IMR-90 (cell line): ENCODE measurements at regions not wholly inside any gene's neighbourhood (a gene's known extent, or its start where the extent isn't known, plus 50 kb on each side); places are given as distances from the start of the nearest gene placed in this dataset.
A peak's percentile ranks its signal among the peaks of the same experiment; 100 is the strongest.

Experiments
- ATAC-seq: fragments of 200-7000 bp; cut with Tn5 transposase; 2 replicates; pipeline ENCODE4 v1.9.1; 2020; ENCODE audit warnings: low read depth, mild to moderate bottlenecking, moderate library complexity
- BruUV-seq: library from RNA; stranded (reverse); fragments of 400-500 nt; replicated peaks from 2 replicates; lab custom pipeline; 2021; lab: Mats Ljungman, UMichigan
- CTCF ChIA-PET: fragments of 300-600 bp; formaldehyde crosslinking; extraction: SDS; loops from one replicate; lab custom pipeline; 2021; ENCODE audit warnings: antibody characterized with exemption; lab: Yijun Ruan, JAX
- POLR2A ChIA-PET: fragments of 300-600 bp; sonication (Branson Sonifier 250); formaldehyde crosslinking; loops from one replicate; lab custom pipeline; 2022; ENCODE audit warnings: antibody characterized with exemption; ENCODE audit not compliant: unreplicated experiment; lab: Charles Lee
- DNase-seq: peaks from one replicate; pipeline ENCODE4 v3.0.0; 2013
- H2AFZ ChIP-seq: replicated peaks from 2 replicates; pipeline ENCODE3; 2013; ENCODE audit warnings: low read length, mild to moderate bottlenecking; ENCODE audit not compliant: poor library complexity
- H2AK5ac ChIP-seq: 2 replicates; pipeline ENCODE4 v1.6.1; 2013; ENCODE audit warnings: low read depth, low read length, inconsistent platforms
- H2AK9ac ChIP-seq: replicated peaks from 2 replicates; pipeline ENCODE3; 2013; ENCODE audit warnings: mild to moderate bottlenecking, low read depth, low read length, moderate library complexity; ENCODE audit not compliant: poor library complexity
- H2BK120ac ChIP-seq: 2 replicates; pipeline ENCODE4 v1.6.1; 2013; ENCODE audit warnings: low read depth, low read length, inconsistent platforms
- H2BK15ac ChIP-seq: 3 replicates; pipeline ENCODE4 v1.6.1; 2013; ENCODE audit warnings: low read depth, low read length, inconsistent platforms
- H2BK20ac ChIP-seq: 2 replicates; pipeline ENCODE4 v1.6.1; 2013; ENCODE audit warnings: low read depth, mild to moderate bottlenecking, inconsistent platforms, low read length, moderate library complexity
- H2BK5ac ChIP-seq: 2 replicates; pipeline ENCODE4 v1.6.1; 2013; ENCODE audit warnings: mild to moderate bottlenecking, low read depth, low read length, inconsistent platforms; ENCODE audit not compliant: poor library complexity, severe bottlenecking
- H3K14ac ChIP-seq: replicated peaks from 2 replicates; pipeline ENCODE4 v1.6.1; 2013; ENCODE audit warnings: low read depth, low read length, inconsistent platforms
- H3K18ac ChIP-seq: 2 replicates; pipeline ENCODE4 v1.6.1; 2013; ENCODE audit warnings: low read depth, low read length, control low read depth
- H3K23ac ChIP-seq: 2 replicates; pipeline ENCODE4 v1.6.1; 2013; ENCODE audit warnings: low read depth, low read length, inconsistent platforms
- H3K27ac ChIP-seq: 2 replicates; pipeline ENCODE4 v1.5.1; 2013; ENCODE audit warnings: mild to moderate bottlenecking, control low read depth, low read length; ENCODE audit not compliant: insufficient read depth
- H3K27me3 ChIP-seq: 2 replicates; pipeline ENCODE4 v1.6.1; 2013; ENCODE audit warnings: low read length; ENCODE audit not compliant: control insufficient read depth, insufficient read depth
- H3K36me3 ChIP-seq: 2 replicates; pipeline ENCODE4 v1.6.1; 2013; ENCODE audit warnings: low read length, mixed read lengths; ENCODE audit not compliant: control insufficient read depth, insufficient read depth
- H3K4ac ChIP-seq: 2 replicates; pipeline ENCODE4 v1.6.1; 2013; ENCODE audit warnings: low read depth, low read length, inconsistent platforms
- H3K4me1 ChIP-seq: 2 replicates; pipeline ENCODE4 v1.6.1; 2013; ENCODE audit warnings: low read length, mixed read lengths; ENCODE audit not compliant: control insufficient read depth, insufficient read depth
- H3K4me2 ChIP-seq: 2 replicates; pipeline ENCODE4 v1.6.1; 2013; ENCODE audit warnings: low read depth, mild to moderate bottlenecking, control low read depth, low read length, moderate library complexity
- H3K4me3 ChIP-seq: 2 replicates; pipeline ENCODE4 v1.5.1; 2013; ENCODE audit warnings: low read depth, mild to moderate bottlenecking, control low read depth, low read length, moderate library complexity; ENCODE audit not compliant: insufficient read depth
- H3K56ac ChIP-seq: 2 replicates; pipeline ENCODE4 v1.6.1; 2013; ENCODE audit warnings: low read length, inconsistent platforms; ENCODE audit not compliant: insufficient read depth; ENCODE audit errors: extremely low read depth
- H3K79me1 ChIP-seq, 2 experiments: 2 replicates each; pipeline ENCODE4 v1.6.1; 2013; ENCODE audit warnings: low read length in 2 of 2, inconsistent platforms in 1 of 2, low read depth in 1 of 2
- H3K9ac ChIP-seq: 2 replicates; pipeline ENCODE4 v1.6.1; 2013; ENCODE audit warnings: low read depth, low read length, control low read depth
- H3K9me1 ChIP-seq: 2 replicates; pipeline ENCODE4 v1.6.1; 2013; ENCODE audit warnings: low read length, inconsistent platforms; ENCODE audit not compliant: insufficient read depth
- H3K9me3 ChIP-seq: 2 replicates; pipeline ENCODE4 v1.6.1; 2013; ENCODE audit warnings: low read length; ENCODE audit not compliant: control insufficient read depth, insufficient read depth
- H4K20me1 ChIP-seq: 2 replicates; pipeline ENCODE4 v1.6.1; 2013; ENCODE audit warnings: low read length, inconsistent platforms; ENCODE audit not compliant: insufficient read depth
- H4K5ac ChIP-seq: 2 replicates; pipeline ENCODE4 v1.6.1; 2013; ENCODE audit warnings: mild to moderate bottlenecking, low read depth, low read length, control low read depth
- H4K8ac ChIP-seq, 2 experiments: 2 replicates each; pipeline ENCODE4 v1.6.1; 2013; ENCODE audit warnings: low read depth in 2 of 2, low read length in 2 of 2, control low read depth in 1 of 2, inconsistent platforms in 1 of 2
- H4K91ac ChIP-seq: 2 replicates; pipeline ENCODE4 v1.6.1; 2013; ENCODE audit warnings: low read depth, low read length, inconsistent platforms; ENCODE audit not compliant: insufficient read depth
- BHLHE40 ChIP-seq: fragments of 150-350 bp; IDR thresholded peaks from 2 replicates; pipeline ENCODE4 v1.6.1; 2016; ENCODE audit warnings: mild to moderate bottlenecking, low read depth, low read length
- CEBPB ChIP-seq: IDR thresholded peaks from 2 replicates; pipeline ENCODE4 v1.6.1; 2012; ENCODE audit warnings: low read depth, low read length, improper control_type of control experiment
- CTCF ChIP-seq: conservative IDR thresholded peaks from 2 replicates; pipeline ENCODE4 v1.5.1; 2012; ENCODE audit warnings: mild to moderate bottlenecking, low read depth, low read length, improper control_type of control experiment
- FOS ChIP-seq: fragments of 150-350 bp; IDR thresholded peaks from 2 replicates; pipeline ENCODE4 v1.6.1; 2016; ENCODE audit warnings: low read depth, low read length
- NFE2L2 ChIP-seq: fragments of 150-350 bp; IDR thresholded peaks from 2 replicates; pipeline ENCODE4 v1.6.1; 2016; ENCODE audit warnings: low read depth, mild to moderate bottlenecking, low read length
- RAD21 ChIP-seq: IDR thresholded peaks from 2 replicates; pipeline ENCODE4 v1.6.1; 2012; ENCODE audit warnings: low read length, improper control_type of control experiment
- RCOR1 ChIP-seq: IDR thresholded peaks from 2 replicates; pipeline ENCODE4 v1.6.1; 2012; ENCODE audit warnings: mild to moderate bottlenecking, low read length, improper control_type of control experiment; ENCODE audit not compliant: insufficient replicate concordance
- WGBS, 2 experiments: methylation state at CpG; one replicate each; pipeline versions ENCODE4 v1.1.5 to v1.1.7; 2013; ENCODE audit warnings: missing lambda C conversion rate in 2 of 2; ENCODE audit not compliant: insufficient read length in 1 of 2; ENCODE audit errors: extremely low coverage in 2 of 2; 5-methylcytosine and 5-hydroxymethylcytosine counted together
- dilution Hi-C: fragments of 300-500 bp; cut with HindIII; formaldehyde crosslinking; loops from one replicate; pipeline ENCODE4 v1.14.3; 2018; ENCODE audit warnings: low sequenced_read_pairs; ENCODE audit not compliant: unreplicated experiment
- in situ Hi-C: fragments of 300-500 bp; cut with MboI; formaldehyde crosslinking; loops from 3 replicates; pipeline ENCODE4 v1.14.3; 2019; ENCODE audit warnings: low sequenced_read_pairs, inconsistent platforms, mixed read lengths
- intact Hi-C: fragments of 100-400 bp; cut with micrococcal nuclease; formaldehyde crosslinking; loops from 2 replicates; pipeline ENCODE4 v1.10.0; 2022
- TF ChIP-seq, protein P1 (sequence below): fragments of 150-350 bp; IDR thresholded peaks from 2 replicates; pipeline ENCODE4 v1.6.1; 2017; ENCODE audit warnings: mild to moderate bottlenecking, antibody characterized with exemption, low read length, low read depth

- Histone ChIP-seq H3K4me3 (no peak overlapping the region), H2AK9ac (peak overlapping the region; percentile 10), H2BK15ac (peak overlapping the region; percentile 98), H3K4ac (peak overlapping the region; percentile 92), H3K56ac (no peak overlapping the region), H3K4me2 (no peak overlapping the region), H2BK5ac (peak overlapping the region; percentile 64), H4K8ac (peak overlapping the region; percentile 56 to 95), H3K9me3 (peaks cover 5% of the 10 kb centered on the region), H3K79me1 (peaks cover 50 to 78% of the 10 kb centered on the region in 2 experiments), H4K91ac (peak overlapping the region; percentile 85), H3K4me1 (peaks cover 29% of the 10 kb centered on the region), H3K23ac (peak overlapping the region; percentile 95), H3K9ac (peak overlapping the region; percentile 69), H3K14ac (peak overlapping the region; percentile 85), H2BK120ac (peak overlapping the region; percentile 97), H3K9me1 (peaks cover 21% of the 10 kb centered on the region), H2BK20ac (peak overlapping the region; percentile 95), H4K20me1 (no peaks in the 10 kb centered on the region), H2AFZ (peak overlapping the region; percentile 9), H3K36me3 (peaks cover 10% of the 10 kb centered on the region), H3K18ac (peak overlapping the region; percentile 69), H2AK5ac (peak overlapping the region; percentile 98), H4K5ac (peak overlapping the region; percentile 90), H3K27ac (peak overlapping the region; percentile 68), H3K27me3 (no peaks in the 10 kb centered on the region)
- dilution Hi-C loops, result no loop called here
- 70% methylated on average over 5 of the region's 6 CpGs; no CpG with 5 or more reads in 1 of the 2 experiments for WGBS, 2 experiments
- ChIA-PET CTCF (interaction anchor here (0.5 to 0.7 kb wide), 2 partner anchors 10 to 174 kb away, joined by 3 read pairs; no protein-coding TSS in a partner anchor), POLR2A (interaction anchor here (0.5 to 1.1 kb wide), 2 partner anchors 140 to 156 kb away, joined by 3 read pairs; no protein-coding TSS in a partner anchor)
- BruUV-seq, result no TSS peak
- intact Hi-C loops, result loop anchor here (5.0 kb wide), 2 partner anchors 48 to 268 kb away; no protein-coding TSS in a partner anchor
- DNase-seq (peak; percentile 36), ATAC-seq (no peak)
- TF ChIP-seq CTCF, result no peak
- no peak for TF ChIP-seq RCOR1
- TF ChIP-seq, protein P1, sequence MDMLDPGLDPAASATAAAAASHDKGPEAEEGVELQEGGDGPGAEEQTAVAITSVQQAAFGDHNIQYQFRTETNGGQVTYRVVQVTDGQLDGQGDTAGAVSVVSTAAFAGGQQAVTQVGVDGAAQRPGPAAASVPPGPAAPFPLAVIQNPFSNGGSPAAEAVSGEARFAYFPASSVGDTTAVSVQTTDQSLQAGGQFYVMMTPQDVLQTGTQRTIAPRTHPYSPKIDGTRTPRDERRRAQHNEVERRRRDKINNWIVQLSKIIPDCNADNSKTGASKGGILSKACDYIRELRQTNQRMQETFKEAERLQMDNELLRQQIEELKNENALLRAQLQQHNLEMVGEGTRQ, result no peak
- no peak for TF ChIP-seq BHLHE40
- TF ChIP-seq FOS, result no peak
- TF ChIP-seq NFE2L2, result no peak
- TF ChIP-seq CEBPB, result no peak
- TF ChIP-seq RAD21, result no peak
- in situ Hi-C loops, result no loop called here
Observed at GRCh38 chr5:14004598-14005394, 60.3 kb upstream of the DNAH5 start.
